ENCODE measurements at regions not wholly inside any gene's neighbourhood (a gene's known extent, or its start where the extent isn't known, plus 50 kb on each side); places are given as distances from the start of the nearest gene placed in this dataset.

- in situ Hi-C loops (cut with MboI; ENCODE audit: low pct_unique_long_range_greater_than_20kb, low sequenced_read_pairs, unreplicated experiment): no loop called here
- TF ChIP-seq CTCF (IDR thresholded peaks at IDR 0.05; ENCODE audit: extremely low read depth, insufficient read depth, missing control alignments): no peak
- no peak for DNase-seq (ENCODE audit: low spot score)
Observed at GRCh38 chr1:82452096-82452495, 651.4 kb downstream of the ADGRL2 start.

- TF ChIP-seq CTCF (IDR thresholded peaks at IDR 0.05; ENCODE audit: extremely low read depth, insufficient read depth, missing control alignments): no peak
- DNase-seq (ENCODE audit: low spot score): no peak
- in situ Hi-C loops (cut with MboI; ENCODE audit: low pct_unique_long_range_greater_than_20kb, low sequenced_read_pairs, unreplicated experiment): no loop called here
Observed at GRCh38 chr1:82451191-82451590, 650.5 kb downstream of the ADGRL2 start.

GRCh38 chr1:82449506-82450057, 648.8 kb downstream of the ADGRL2 start:
- no peak for TF ChIP-seq CTCF (IDR thresholded peaks at IDR 0.05; ENCODE audit: extremely low read depth, insufficient read depth, missing control alignments)
- in situ Hi-C loops (cut with MboI; ENCODE audit: low pct_unique_long_range_greater_than_20kb, low sequenced_read_pairs, unreplicated experiment): no loop called here
- DNase-seq (ENCODE audit: low spot score): no peak

GRCh38 chr1:82446955-82447354, 646.2 kb downstream of the ADGRL2 start:
- in situ Hi-C loops (cut with MboI; ENCODE audit: low pct_unique_long_range_greater_than_20kb, low sequenced_read_pairs, unreplicated experiment): no loop called here
- no peak for TF ChIP-seq CTCF (IDR thresholded peaks at IDR 0.05; ENCODE audit: extremely low read depth, insufficient read depth, missing control alignments)
- no peak for DNase-seq (ENCODE audit: low spot score)

- DNase-seq (ENCODE audit: low spot score): no peak
- in situ Hi-C loops (cut with MboI; ENCODE audit: low pct_unique_long_range_greater_than_20kb, low sequenced_read_pairs, unreplicated experiment): no loop called here
- no peak for TF ChIP-seq CTCF (IDR thresholded peaks at IDR 0.05; ENCODE audit: extremely low read depth, insufficient read depth, missing control alignments)
Observed at GRCh38 chr1:82446236-82446635, 645.5 kb downstream of the ADGRL2 start.

GRCh38 chr1:82445827-82446226, 645.1 kb downstream of the ADGRL2 start:
- DNase-seq (ENCODE audit: low spot score): no peak
- in situ Hi-C loops (cut with MboI; ENCODE audit: low pct_unique_long_range_greater_than_20kb, low sequenced_read_pairs, unreplicated experiment): no loop called here
- TF ChIP-seq CTCF (IDR thresholded peaks at IDR 0.05; ENCODE audit: extremely low read depth, insufficient read depth, missing control alignments): no peak

GRCh38 chr1:82445132-82445531, 644.4 kb downstream of the ADGRL2 start:
- TF ChIP-seq CTCF (IDR thresholded peaks at IDR 0.05; ENCODE audit: extremely low read depth, insufficient read depth, missing control alignments): no peak
- in situ Hi-C loops (cut with MboI; ENCODE audit: low pct_unique_long_range_greater_than_20kb, low sequenced_read_pairs, unreplicated experiment): no loop called here
- no peak for DNase-seq (ENCODE audit: low spot score)

Measured in GM13977 (cell line).